ENCODE measurements at regions not wholly inside any gene's neighbourhood (a gene's known extent, or its start where the extent isn't known, plus 50 kb on each side); places are given as distances from the start of the nearest gene placed in this dataset.

DNA sequence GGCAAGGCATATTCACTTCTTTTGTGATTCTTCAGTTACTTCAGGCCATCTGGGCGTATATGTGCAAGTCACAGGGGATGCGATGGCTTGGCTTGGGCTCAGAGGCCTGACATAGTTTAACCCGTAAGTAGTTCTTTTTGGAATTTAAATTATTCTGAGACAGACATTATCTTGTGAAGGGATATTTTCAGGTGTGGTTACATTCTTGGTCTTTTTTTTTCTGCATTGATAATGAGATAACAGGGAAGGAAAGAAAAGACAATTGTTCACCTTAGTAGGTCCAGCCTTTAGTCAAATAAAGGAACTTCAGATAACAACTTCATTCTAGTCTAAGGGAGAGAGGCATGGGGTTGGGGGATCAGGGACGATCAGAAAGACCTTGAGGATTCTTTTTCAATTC is 74.8 kb downstream of the TEX13C start:
- Histone ChIP-seq H3K27ac (no peak overlapping the region), H3K36me3 (no peaks in the 10 kb centered on the region), H3K4me1 (no peaks in the 10 kb centered on the region), H3K9me3 (no peaks in the 10 kb centered on the region), H3K4me3 (no peak overlapping the region), H3K27me3 (no peaks in the 10 kb centered on the region)
- WGBS = 60% methylated on average over 4 of the region's 4 CpGs
- TF ChIP-seq EP300 (IDR thresholded peaks at IDR 0.05) (no peak), POLR2AphosphoS5 (IDR thresholded peaks at IDR 0.05) (no peak), POLR2A (IDR thresholded peaks at IDR 0.05) (no peak)
- TF ChIP-seq, protein P1, sequence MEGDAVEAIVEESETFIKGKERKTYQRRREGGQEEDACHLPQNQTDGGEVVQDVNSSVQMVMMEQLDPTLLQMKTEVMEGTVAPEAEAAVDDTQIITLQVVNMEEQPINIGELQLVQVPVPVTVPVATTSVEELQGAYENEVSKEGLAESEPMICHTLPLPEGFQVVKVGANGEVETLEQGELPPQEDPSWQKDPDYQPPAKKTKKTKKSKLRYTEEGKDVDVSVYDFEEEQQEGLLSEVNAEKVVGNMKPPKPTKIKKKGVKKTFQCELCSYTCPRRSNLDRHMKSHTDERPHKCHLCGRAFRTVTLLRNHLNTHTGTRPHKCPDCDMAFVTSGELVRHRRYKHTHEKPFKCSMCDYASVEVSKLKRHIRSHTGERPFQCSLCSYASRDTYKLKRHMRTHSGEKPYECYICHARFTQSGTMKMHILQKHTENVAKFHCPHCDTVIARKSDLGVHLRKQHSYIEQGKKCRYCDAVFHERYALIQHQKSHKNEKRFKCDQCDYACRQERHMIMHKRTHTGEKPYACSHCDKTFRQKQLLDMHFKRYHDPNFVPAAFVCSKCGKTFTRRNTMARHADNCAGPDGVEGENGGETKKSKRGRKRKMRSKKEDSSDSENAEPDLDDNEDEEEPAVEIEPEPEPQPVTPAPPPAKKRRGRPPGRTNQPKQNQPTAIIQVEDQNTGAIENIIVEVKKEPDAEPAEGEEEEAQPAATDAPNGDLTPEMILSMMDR (IDR thresholded peaks at IDR 0.05) = no peak
- DNase-seq (ENCODE audit: low spot score in 2 of 2) = no peak

DNA sequence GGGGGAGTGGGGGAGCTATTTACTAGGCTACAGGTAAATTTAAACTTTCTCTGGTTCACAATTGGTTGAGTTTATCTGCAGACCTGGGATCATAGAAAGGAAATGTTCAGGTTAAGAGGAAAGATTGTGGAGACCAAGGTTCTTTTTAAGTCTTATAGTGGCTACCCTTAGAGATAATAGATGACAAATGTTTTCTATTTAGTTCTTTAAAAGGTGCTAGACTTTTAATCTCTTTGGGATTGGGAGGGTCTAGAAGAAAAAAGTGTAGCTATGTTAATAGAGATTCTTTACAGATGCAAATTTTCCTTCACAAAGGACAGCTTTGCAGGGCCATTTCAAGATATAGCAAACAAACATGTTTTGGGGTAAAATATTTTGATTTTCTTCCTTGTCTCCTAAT is 76.0 kb downstream of the TEX13C start:
- H3K27me3 ChIP-seq = no peaks in the 10 kb centered on the region
- no peaks in the 10 kb centered on the region for H3K36me3 ChIP-seq
- no peaks in the 10 kb centered on the region for H3K4me1 ChIP-seq
- no peak for DNase-seq (ENCODE audit: low spot score in 2 of 2)
- no peak overlapping the region for H3K27ac ChIP-seq
- TF ChIP-seq POLR2AphosphoS5 (IDR thresholded peaks at IDR 0.05) (no peak), POLR2A (IDR thresholded peaks at IDR 0.05) (no peak), EP300 (IDR thresholded peaks at IDR 0.05) (no peak)
- TF ChIP-seq, protein P1 (IDR thresholded peaks at IDR 0.05) = no peak
- H3K4me3 ChIP-seq = no peak overlapping the region
- H3K9me3 ChIP-seq = no peaks in the 10 kb centered on the region

DNA sequence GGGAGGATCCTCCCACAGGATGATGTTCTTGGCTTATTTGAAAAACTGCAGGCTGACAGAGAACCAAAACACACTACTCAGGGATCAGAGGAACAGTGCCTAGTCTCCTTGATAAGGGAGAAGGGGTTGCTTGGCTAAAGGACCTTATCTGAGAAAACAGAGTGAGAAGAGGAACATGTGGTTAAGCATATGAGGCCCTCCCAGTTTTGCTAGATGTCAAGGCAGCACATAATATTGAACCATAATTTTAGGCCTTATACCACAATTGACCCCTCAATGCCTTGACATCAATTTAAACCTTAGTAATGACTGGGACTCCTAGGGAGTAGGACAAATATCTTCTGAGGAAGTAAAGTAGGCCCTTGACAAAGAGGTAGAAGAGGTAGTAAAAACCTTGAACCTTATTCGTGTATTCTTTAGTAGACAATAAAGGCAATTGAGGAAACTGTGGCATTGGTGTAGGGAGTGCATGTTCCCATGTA is 79.3 kb downstream of the TEX13C start:
- H3K27ac ChIP-seq = no peak overlapping the region
- H3K36me3 ChIP-seq = no peaks in the 10 kb centered on the region
- no peak for DNase-seq (ENCODE audit: low spot score in 2 of 2)
- H3K27me3 ChIP-seq = no peaks in the 10 kb centered on the region
- no peaks in the 10 kb centered on the region for H3K9me3 ChIP-seq
- no peak overlapping the region for H3K4me3 ChIP-seq
- 84% methylated on average over 1 of the region's 1 CpG for WGBS
- H3K4me1 ChIP-seq = no peaks in the 10 kb centered on the region
- no peak for TF ChIP-seq POLR2AphosphoS5 (IDR thresholded peaks at IDR 0.05)

DNA sequence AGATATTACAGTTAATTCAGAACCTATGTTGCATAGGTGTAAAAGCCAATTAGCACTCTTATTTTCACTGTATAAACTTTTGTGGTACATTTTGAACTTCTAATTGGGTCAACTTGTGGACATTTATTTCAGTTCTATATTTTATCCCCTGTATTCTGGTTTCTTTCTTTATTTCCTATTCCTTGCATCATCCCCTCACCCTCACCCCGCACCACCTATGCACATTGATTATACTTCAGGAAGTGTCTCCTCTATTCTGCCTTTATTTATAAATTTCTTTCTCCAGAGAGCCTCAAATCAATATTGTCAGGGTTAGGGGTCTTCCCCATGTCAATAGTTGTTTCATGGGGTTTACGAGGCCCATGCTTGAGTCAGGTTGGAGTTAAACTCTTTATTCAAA is 83.1 kb downstream of the TEX13C start:
- no peak overlapping the region for H3K4me3 ChIP-seq
- DNase-seq (ENCODE audit: low spot score in 2 of 2) = no peak
- H3K27ac ChIP-seq = no peak overlapping the region
- no peaks in the 10 kb centered on the region for H3K27me3 ChIP-seq
- H3K4me1 ChIP-seq = no peaks in the 10 kb centered on the region
- H3K36me3 ChIP-seq = no peaks in the 10 kb centered on the region
- TF ChIP-seq POLR2AphosphoS5 (IDR thresholded peaks at IDR 0.05) = no peak
- TF ChIP-seq, protein P1 (IDR thresholded peaks at IDR 0.05) = no peak
- TF ChIP-seq POLR2A (IDR thresholded peaks at IDR 0.05) = no peak
- TF ChIP-seq EP300 (IDR thresholded peaks at IDR 0.05) = no peak
- no peaks in the 10 kb centered on the region for H3K9me3 ChIP-seq
- 88% methylated on average over 2 of the region's 2 CpGs for WGBS

DNA sequence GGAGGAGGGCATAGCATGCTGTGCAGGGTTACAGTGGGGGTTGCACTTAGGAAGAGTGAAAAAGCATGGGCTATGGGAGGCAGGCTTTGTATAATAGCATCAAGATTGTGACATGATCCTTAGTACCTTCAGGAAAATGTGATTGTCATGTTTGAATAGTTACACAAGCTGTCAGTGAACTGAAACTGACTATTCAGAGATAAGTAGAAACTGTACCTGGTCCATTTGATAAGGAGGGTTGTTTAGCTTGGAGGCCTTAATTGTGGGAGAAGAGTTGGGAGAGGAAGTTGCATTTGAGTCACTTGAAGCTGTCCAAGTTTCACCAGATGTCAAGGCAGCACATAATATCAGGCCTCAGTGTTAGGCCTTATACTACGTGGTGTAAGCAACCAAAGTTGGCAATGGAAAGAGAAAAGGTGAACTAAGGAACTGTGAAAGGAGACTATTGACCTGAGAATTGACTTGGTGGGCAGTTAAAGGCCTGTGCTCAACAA is 85.0 kb downstream of the TEX13C start:
- 64% methylated on average over 1 of the region's 1 CpG for WGBS
- Histone ChIP-seq H3K27ac (no peak overlapping the region), H3K4me1 (no peaks in the 10 kb centered on the region), H3K4me3 (no peak overlapping the region), H3K36me3 (no peaks in the 10 kb centered on the region), H3K9me3 (no peaks in the 10 kb centered on the region), H3K27me3 (no peaks in the 10 kb centered on the region)
- DNase-seq (ENCODE audit: low spot score in 2 of 2) = no peak
- TF ChIP-seq POLR2AphosphoS5 (IDR thresholded peaks at IDR 0.05) (no peak), EP300 (IDR thresholded peaks at IDR 0.05) (no peak), POLR2A (IDR thresholded peaks at IDR 0.05) (no peak)
- TF ChIP-seq, protein P1 (IDR thresholded peaks at IDR 0.05) = no peak

DNA sequence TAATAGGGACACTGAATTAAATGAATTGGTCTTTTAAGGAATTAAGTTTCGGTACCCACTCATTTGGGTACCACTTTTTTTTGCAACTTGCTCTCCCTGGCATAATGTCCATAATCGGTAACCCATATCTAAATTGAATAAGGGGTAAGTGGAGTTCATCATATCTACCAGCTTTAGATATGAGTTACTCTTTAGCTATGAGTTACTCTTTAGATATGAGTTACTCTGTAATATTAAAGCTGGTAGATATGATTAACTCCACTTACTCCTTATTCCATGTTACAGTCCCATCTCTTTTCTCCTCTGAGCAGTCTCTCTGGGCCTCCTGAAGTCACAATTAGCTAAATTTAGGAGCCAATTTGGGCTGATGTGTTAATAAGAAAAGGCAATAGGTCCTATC is 85.7 kb downstream of the TEX13C start:
- 76% methylated on average over 2 of the region's 2 CpGs for WGBS
- H3K9me3 ChIP-seq = no peaks in the 10 kb centered on the region
- no peak for DNase-seq (ENCODE audit: low spot score in 2 of 2)
- no peak overlapping the region for H3K27ac ChIP-seq
- H3K27me3 ChIP-seq = no peaks in the 10 kb centered on the region
- no peaks in the 10 kb centered on the region for H3K4me1 ChIP-seq
- H3K4me3 ChIP-seq = no peak overlapping the region
- H3K36me3 ChIP-seq = no peaks in the 10 kb centered on the region
- TF ChIP-seq, protein P1 (IDR thresholded peaks at IDR 0.05) = no peak
- TF ChIP-seq POLR2A (IDR thresholded peaks at IDR 0.05) (no peak), POLR2AphosphoS5 (IDR thresholded peaks at IDR 0.05) (no peak), EP300 (IDR thresholded peaks at IDR 0.05) (no peak)
